H9 (cell line): ENCODE measurements at regions not wholly inside any gene's neighbourhood (a gene's known extent, or its start where the extent isn't known, plus 50 kb on each side); places are given as distances from the start of the nearest gene placed in this dataset.
A peak's percentile ranks its signal among the peaks of the same experiment; 100 is the strongest.

Experiments used
- DNase-seq: peaks from one replicate; pipeline ENCODE4 v3.0.0-alpha.2; 2017
- H2AFZ ChIP-seq: one replicate; pipeline ENCODE4 v1.6.1; 2013; ENCODE audit warnings: mild to moderate bottlenecking, low read length, control low read depth, moderate library complexity
- H2AK5ac ChIP-seq: 2 replicates; pipeline ENCODE4 v1.6.1; 2013; ENCODE audit warnings: low read length, control low read depth, mixed read lengths; ENCODE audit not compliant: insufficient read length
- H2BK120ac ChIP-seq: one replicate; pipeline ENCODE4 v1.6.1; 2013; ENCODE audit warnings: low read depth, mild to moderate bottlenecking, low read length, control low read depth, inconsistent platforms; ENCODE audit not compliant: poor library complexity, severe bottlenecking
- H2BK12ac ChIP-seq: 2 replicates; pipeline ENCODE4 v1.6.1; 2013; ENCODE audit warnings: low read length, control low read depth, mixed read lengths, low read depth; ENCODE audit not compliant: insufficient read length
- H2BK15ac ChIP-seq: 2 replicates; pipeline ENCODE4 v1.6.1; 2013; ENCODE audit warnings: low read depth, low read length, control low read depth
- H2BK20ac ChIP-seq: one replicate; pipeline ENCODE4 v1.6.1; 2013; ENCODE audit warnings: low read depth, mild to moderate bottlenecking, low read length, control low read depth, inconsistent platforms; ENCODE audit not compliant: poor library complexity, severe bottlenecking
- H2BK5ac ChIP-seq: 2 replicates; pipeline ENCODE4 v1.6.1; 2013; ENCODE audit warnings: low read length, control low read depth, mixed read lengths; ENCODE audit not compliant: insufficient read length
- H3K14ac ChIP-seq: 2 replicates; pipeline ENCODE4 v1.6.1; 2013; ENCODE audit warnings: low read length, control low read depth; ENCODE audit not compliant: insufficient read depth
- H3K18ac ChIP-seq: 2 replicates; pipeline ENCODE4 v1.6.1; 2013; ENCODE audit warnings: low read depth, mild to moderate bottlenecking, mixed read lengths, low read length, control low read depth; ENCODE audit not compliant: insufficient read length
- H3K23ac ChIP-seq: 2 replicates; pipeline ENCODE4 v1.6.1; 2013; ENCODE audit warnings: low read length, control low read depth, mixed read lengths, low read depth; ENCODE audit not compliant: insufficient read length
- H3K23me2 ChIP-seq: 2 replicates; pipeline ENCODE4 v1.6.1; 2013; ENCODE audit warnings: low read depth, mild to moderate bottlenecking, mixed read lengths, low read length, control low read depth; ENCODE audit not compliant: insufficient read length, poor library complexity, severe bottlenecking
- H3K27ac ChIP-seq: 2 replicates; pipeline ENCODE4 v1.5.1; 2013; ENCODE audit warnings: low read length, control low read depth, mixed read lengths, low read depth; ENCODE audit not compliant: insufficient read length
- H3K27me3 ChIP-seq: 2 replicates; pipeline ENCODE4 v1.6.1; 2013; ENCODE audit warnings: low read length, control low read depth, inconsistent platforms; ENCODE audit not compliant: insufficient read depth
- H3K4ac ChIP-seq: 2 replicates; pipeline ENCODE4 v1.6.1; 2013; ENCODE audit warnings: low read depth, mild to moderate bottlenecking, control low read depth, inconsistent platforms, low read length, moderate library complexity
- H3K4me1 ChIP-seq: 2 replicates; pipeline ENCODE4 v1.6.1; 2013; ENCODE audit warnings: low read length, control low read depth, inconsistent platforms; ENCODE audit not compliant: insufficient read depth
- H3K4me2 ChIP-seq: 2 replicates; pipeline ENCODE4 v1.6.1; 2013; ENCODE audit warnings: low read length, control low read depth, mixed read lengths; ENCODE audit not compliant: insufficient read length, insufficient read depth
- H3K56ac ChIP-seq: 2 replicates; pipeline ENCODE4 v1.6.1; 2013; ENCODE audit warnings: low read depth, mild to moderate bottlenecking, mixed read lengths, low read length, control low read depth; ENCODE audit not compliant: insufficient read length
- H3K79me1 ChIP-seq: 2 replicates; pipeline ENCODE4 v1.6.1; 2013; ENCODE audit warnings: low read depth, mild to moderate bottlenecking, moderate library complexity, low read length, control low read depth, inconsistent platforms; ENCODE audit not compliant: insufficient read depth, poor library complexity, severe bottlenecking
- H3K79me2 ChIP-seq: 2 replicates; pipeline ENCODE4 v1.6.1; 2013; ENCODE audit warnings: low read length, control low read depth, inconsistent platforms; ENCODE audit not compliant: insufficient read depth
- H3K9ac ChIP-seq: 2 replicates; pipeline ENCODE4 v1.6.1; 2013; ENCODE audit warnings: low read length, control low read depth, mixed read lengths; ENCODE audit not compliant: insufficient read length; ENCODE audit errors: extremely low read depth
- H3K9me3 ChIP-seq: one replicate; pipeline ENCODE4 v1.6.1; 2013; ENCODE audit warnings: low read depth, low read length, inconsistent platforms; ENCODE audit not compliant: control insufficient read depth
- H3T11ph ChIP-seq: one replicate; pipeline ENCODE4 v1.6.1; 2013; ENCODE audit warnings: mild to moderate bottlenecking, low read length, control low read depth, inconsistent platforms
- H4K20me1 ChIP-seq: one replicate; pipeline ENCODE4 v1.6.1; 2013; ENCODE audit not compliant: control insufficient read depth, insufficient read length, insufficient read depth
- H4K5ac ChIP-seq: 2 replicates; pipeline ENCODE4 v1.6.1; 2013; ENCODE audit warnings: low read depth, mild to moderate bottlenecking, mixed read lengths, low read length, control low read depth; ENCODE audit not compliant: insufficient read length
- H4K8ac ChIP-seq: replicated peaks from 2 replicates; pipeline ENCODE4 v1.6.1; 2013; ENCODE audit warnings: low read length, control low read depth, mixed read lengths, low read depth; ENCODE audit not compliant: insufficient read length
- H4K91ac ChIP-seq: 2 replicates; pipeline ENCODE4 v1.6.1; 2013; ENCODE audit warnings: low read depth, mild to moderate bottlenecking, moderate library complexity, mixed read lengths, low read length, control low read depth; ENCODE audit not compliant: insufficient read length
- H3K27ac Mint-ChIP-seq, 3 experiments: 2 replicates in 2 of 3; 3 replicates in 1 of 3; pipeline ENCODE4 v1.8.0; 2020 to 2021; ENCODE audit warnings: mixed read lengths in 3 of 3, mild to moderate bottlenecking in 1 of 3, moderate library complexity in 1 of 3
- H3K27me3 Mint-ChIP-seq: 2 replicates; pipeline ENCODE4 v1.8.0; 2021; ENCODE audit warnings: low read depth, mild to moderate bottlenecking, moderate library complexity, mixed read lengths
- H3K36me3 Mint-ChIP-seq, 3 experiments: 2 replicates in 2 of 3; 3 replicates in 1 of 3; pipeline ENCODE4 v1.8.0; 2020 to 2021; ENCODE audit warnings: low read depth in 3 of 3, mixed read lengths in 3 of 3; ENCODE audit not compliant: insufficient read depth in 1 of 3
- H3K4me1 Mint-ChIP-seq, 2 experiments: 2 replicates each; pipeline ENCODE4 v1.8.0; 2020; ENCODE audit warnings: mixed read lengths in 2 of 2
- H3K4me3 Mint-ChIP-seq, 2 experiments: 2 replicates in 1 of 2; 3 replicates in 1 of 2; pipeline ENCODE4 v1.8.0; 2020 to 2021; ENCODE audit warnings: mild to moderate bottlenecking in 2 of 2, mixed read lengths in 2 of 2, moderate library complexity in 1 of 2
- H3K9me3 Mint-ChIP-seq, 2 experiments: 2 replicates in 1 of 2; 3 replicates in 1 of 2; pipeline ENCODE4 v1.8.0; 2020; ENCODE audit warnings: mild to moderate bottlenecking in 2 of 2, mixed read lengths in 2 of 2, moderate library complexity in 1 of 2
- CTCF ChIP-seq: fragments of 200-600 bp; sonication (generic); conservative IDR thresholded peaks from 3 replicates; pipeline ENCODE4 v1.8.0; 2021; ENCODE audit warnings: antibody characterized with exemption, mild to moderate bottlenecking
- WGBS: extraction: QIAGEN DNeasy Blood & Tissue Kit; methylation state at CpG from one replicate; pipeline ENCODE4 v1.1.7; 2013; ENCODE audit warnings: missing lambda C conversion rate, low lambda C conversion rate, mixed read lengths; ENCODE audit not compliant: insufficient read length; ENCODE audit errors: extremely low coverage; 5-methylcytosine and 5-hydroxymethylcytosine counted together

DNA sequence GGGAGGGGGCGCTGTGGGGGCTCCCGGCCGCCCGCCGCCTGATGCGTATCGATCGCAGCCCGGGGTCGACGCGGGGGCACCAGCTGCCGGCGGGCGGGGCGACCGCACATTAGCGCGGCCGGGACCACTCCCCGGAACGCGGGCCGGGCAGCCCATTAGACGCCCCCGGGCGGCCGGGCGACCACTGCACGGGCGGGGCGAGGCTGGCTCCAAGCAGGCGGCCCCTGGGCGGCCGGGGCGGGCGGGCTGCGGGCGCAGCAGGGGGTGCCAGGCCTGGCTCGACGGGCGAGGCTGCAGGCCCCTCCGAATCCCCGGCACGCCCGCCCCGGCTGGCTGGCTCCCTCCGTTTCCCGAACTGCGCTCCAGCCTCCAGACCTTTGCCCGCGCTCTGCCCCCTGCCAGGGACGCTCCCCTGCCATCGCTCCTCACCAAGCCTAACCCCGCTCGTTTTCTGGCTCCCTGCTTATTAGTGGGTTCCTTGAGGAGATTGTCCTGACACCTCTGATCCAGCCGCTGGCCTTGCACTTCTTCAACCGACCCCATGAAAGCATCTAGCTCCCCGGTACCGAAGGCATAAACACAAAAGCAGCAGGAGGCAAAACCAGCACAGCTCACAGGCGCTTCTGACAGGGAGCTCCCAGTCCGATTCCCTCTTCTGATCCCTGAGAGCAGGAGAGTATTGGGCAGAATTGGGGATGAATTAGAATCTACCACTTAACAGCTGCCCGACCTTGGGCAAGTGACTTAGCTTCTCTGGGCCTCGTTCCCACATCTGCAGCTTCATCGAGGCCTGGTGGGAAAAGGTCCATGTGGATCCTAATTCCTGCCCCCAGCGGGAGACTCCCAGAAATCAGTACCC lies 92.6 kb upstream of the CASZ1 start:
- no peaks in the 10 kb centered on the region for H3K79me1 ChIP-seq
- no peak overlapping the region for H3K9ac ChIP-seq
- H3K27me3 ChIP-seq, result peaks cover 2% of the 10 kb centered on the region; the same call in 1 of the 2 replicates
- H2BK15ac ChIP-seq, result no peak overlapping the region
- no peak overlapping the region; the same call in 1 of the 2 replicates for H3K14ac ChIP-seq
- no peak overlapping the region for H4K91ac ChIP-seq
- H2BK5ac ChIP-seq, result no peak overlapping the region
- H3K27ac ChIP-seq, result no peak overlapping the region
- Mint-ChIP-seq H3K4me3 (peak overlapping the region; percentile 74 to 91), H3K4me1 (peaks cover 15 to 17% of the 10 kb centered on the region in 2 experiments), H3K27me3 (peaks cover 50% of the 10 kb centered on the region), H3K9me3 (peaks cover 0 to 3% of the 10 kb centered on the region in 2 experiments; a peak in 1 of 5 replicates), H3K27ac (no peak overlapping the region), H3K36me3 (no peaks in the 10 kb centered on the region)
- no peaks in the 10 kb centered on the region for H3K9me3 ChIP-seq
- TF ChIP-seq CTCF, result no peak
- H2BK120ac ChIP-seq, result no peak overlapping the region
- H3T11ph ChIP-seq, result no peak overlapping the region
- H2AFZ ChIP-seq, result no peak overlapping the region
- peaks cover 8% of the 10 kb centered on the region for H3K23me2 ChIP-seq
- no peaks in the 10 kb centered on the region for H3K4me1 ChIP-seq
- H3K4ac ChIP-seq, result no peak overlapping the region
- no peak overlapping the region for H4K8ac ChIP-seq
- no peaks in the 10 kb centered on the region for H3K79me2 ChIP-seq
- no peak overlapping the region for H4K5ac ChIP-seq
- no peak for DNase-seq
- no peak overlapping the region for H2AK5ac ChIP-seq
- H3K18ac ChIP-seq, result no peak overlapping the region
- H3K23ac ChIP-seq, result no peak overlapping the region
- H3K4me2 ChIP-seq, result peak overlapping the region; percentile 23
- H2BK20ac ChIP-seq, result no peak overlapping the region
- H3K56ac ChIP-seq, result no peak overlapping the region
- H4K20me1 ChIP-seq, result no peaks in the 10 kb centered on the region
- no CpG with 5 or more reads among the region's 66 CpGs for WGBS
- no peak overlapping the region for H2BK12ac ChIP-seq
